HG02884 (cell line): ENCODE measurements at regions not wholly inside any gene's neighbourhood (a gene's known extent, or its start where the extent isn't known, plus 50 kb on each side); places are given as distances from the start of the nearest gene placed in this dataset.

ENCODE experiments used
- ATAC-seq: cut with Tn5 transposase; IDR thresholded peaks from one replicate; pipeline ENCODE4 v1.9.1; 2021; ENCODE audit warnings: mild to moderate bottlenecking, moderate library complexity; ENCODE audit not compliant: unreplicated experiment

DNA sequence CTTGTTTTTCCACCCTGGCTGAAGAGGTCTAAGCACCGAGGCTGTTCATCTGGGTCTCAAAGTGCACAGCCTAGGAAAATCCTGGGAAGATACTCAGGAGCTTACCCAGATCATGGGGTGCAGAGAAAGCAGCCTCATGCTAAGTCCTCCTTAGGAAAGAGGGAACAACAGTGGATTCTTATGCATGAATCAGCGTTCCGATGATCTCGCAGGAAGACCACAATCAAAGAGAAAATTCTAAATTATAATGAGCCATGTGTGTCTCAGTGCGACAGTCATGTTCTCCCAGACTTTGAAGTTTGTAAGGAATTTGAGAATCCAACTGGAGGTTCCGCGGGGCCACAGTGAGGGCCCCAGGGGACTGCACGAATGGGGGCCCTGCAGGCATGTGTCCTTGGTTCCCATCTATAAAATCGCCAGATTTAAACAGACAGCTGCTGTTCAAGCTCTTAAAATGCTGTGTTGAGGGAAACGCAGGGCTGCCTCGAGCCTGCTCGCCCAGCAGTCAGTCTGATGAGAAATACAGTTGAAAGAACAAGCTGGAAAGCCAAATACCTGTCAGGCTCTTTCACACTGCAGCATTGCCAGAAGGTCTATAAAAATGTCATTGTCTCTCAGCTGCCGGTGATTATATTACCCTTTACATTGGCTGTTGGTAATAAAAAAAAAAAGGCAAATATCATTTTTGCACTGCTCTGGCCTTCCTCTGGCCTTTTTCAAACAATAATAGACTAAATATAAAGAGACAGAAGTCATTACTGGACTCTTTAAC is 152.1 kb downstream of the PMP22 start:
- no peak for ATAC-seq

- ATAC-seq, result no peak
Observed at GRCh38 chr17:15109608-15110007, 155.5 kb downstream of the PMP22 start.

- ATAC-seq, result no peak
Observed at GRCh38 chr17:15108992-15109391, 156.1 kb downstream of the PMP22 start.

DNA sequence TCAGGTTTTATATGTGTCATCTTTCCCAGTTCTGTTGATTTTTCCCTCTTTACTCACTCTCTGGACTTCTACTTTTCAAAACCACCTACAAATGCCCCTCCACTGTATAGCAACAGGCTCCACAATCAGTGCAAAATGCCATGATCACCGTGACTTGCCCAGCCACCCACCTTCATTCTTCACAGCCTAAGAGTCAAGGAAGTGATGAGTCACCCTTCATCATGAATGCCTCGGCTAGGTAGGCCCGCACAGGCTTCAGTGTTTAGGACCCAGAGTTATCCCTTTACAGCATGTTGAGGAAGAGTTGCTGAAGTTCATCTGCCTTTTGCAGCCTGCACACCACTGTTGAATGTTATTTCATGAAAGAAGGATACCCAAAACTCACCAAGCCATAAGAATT is 158.6 kb downstream of the PMP22 start:
- no peak for ATAC-seq

DNA sequence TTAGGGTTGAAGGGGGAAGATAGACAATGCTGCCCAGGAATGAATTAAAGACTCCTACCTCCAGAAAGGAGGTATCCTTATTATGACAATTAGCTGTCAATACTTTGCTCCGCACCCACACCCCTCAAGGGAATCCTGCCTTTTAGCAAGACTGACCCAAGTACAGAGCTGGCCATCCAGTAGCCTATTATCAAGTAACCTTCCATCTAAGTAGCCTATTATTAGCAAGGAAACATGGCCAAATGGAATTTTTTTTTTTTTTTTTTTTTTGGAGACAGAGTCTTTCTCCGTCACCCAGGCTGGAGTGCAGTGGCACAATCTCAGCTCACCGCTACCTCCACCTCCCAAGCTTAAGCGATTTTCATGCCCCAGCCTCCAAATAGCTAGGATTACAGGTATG is 161.3 kb downstream of the PMP22 start:
- ATAC-seq, result no peak

- ATAC-seq, result no peak
Observed at GRCh38 chr17:15101175-15101574, 164.0 kb downstream of the PMP22 start.

- no peak for ATAC-seq
Observed at GRCh38 chr17:15096511-15096910, 168.6 kb downstream of the PMP22 start.

GRCh38 chr17:15095935-15096334 is 169.2 kb downstream of the PMP22 start:
- no peak for ATAC-seq

DNA sequence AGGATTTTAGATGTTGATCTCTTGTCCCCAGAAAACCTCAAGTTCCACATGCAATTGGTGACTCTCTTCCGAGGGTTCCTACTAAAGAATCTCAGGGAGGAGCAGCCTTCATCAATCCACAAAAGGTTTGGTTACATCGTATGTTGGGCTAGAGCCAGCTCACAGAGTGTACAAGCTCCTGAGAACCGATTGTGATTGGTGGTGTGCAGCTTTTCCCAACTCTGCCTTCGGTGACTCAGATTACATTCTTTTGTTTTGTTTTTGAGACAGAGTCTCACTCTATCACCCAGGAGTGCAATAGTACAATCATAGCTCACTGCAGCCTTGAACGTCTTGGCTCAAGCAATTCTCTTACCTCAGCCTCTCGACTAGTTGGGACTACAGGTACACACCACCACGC is 172.4 kb downstream of the PMP22 start:
- ATAC-seq, result no peak

DNA sequence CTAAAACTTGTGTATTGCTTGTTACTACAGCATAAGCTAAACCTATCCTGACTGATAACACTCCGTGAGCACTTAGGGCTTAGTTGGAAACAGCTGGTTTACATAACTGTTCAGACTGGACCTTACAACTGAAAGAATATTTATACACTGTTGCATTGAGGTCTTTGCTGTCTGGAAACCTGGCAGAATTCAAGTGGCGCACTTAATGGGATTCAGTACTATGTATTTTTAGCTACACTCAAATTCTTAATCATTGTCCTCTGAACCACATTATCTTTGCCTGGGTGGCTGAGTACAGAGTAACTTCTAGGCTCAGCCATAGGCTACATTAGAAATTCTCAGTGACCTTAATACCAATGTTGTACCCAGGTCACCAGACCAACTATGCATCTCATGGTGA is 172.9 kb downstream of the PMP22 start:
- ATAC-seq, result no peak

GRCh38 chr17:15091825-15092224 is 173.3 kb downstream of the PMP22 start:
- ATAC-seq, result no peak

GRCh38 chr17:15090533-15090932 is 174.6 kb downstream of the PMP22 start:
- no peak for ATAC-seq

DNA sequence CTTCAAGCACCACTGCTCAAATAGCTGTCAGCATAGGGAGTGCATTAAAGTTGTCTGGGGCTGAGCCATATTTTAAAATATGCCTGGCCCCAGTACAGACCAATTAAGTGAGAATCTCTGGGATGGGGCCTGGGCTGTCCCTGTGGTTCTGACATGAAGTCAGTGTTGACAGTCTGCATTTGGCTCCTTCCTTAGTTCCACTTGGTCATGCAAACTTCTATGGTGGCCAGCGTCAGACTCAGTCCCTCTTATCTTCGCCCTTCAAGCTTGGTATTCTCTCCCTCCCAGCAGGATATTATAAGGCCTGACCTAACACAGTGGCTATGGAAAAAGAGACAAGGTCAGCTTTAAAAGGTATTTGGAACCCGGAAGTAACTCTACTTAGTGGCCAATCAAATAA is 177.2 kb downstream of the PMP22 start:
- no peak for ATAC-seq

DNA sequence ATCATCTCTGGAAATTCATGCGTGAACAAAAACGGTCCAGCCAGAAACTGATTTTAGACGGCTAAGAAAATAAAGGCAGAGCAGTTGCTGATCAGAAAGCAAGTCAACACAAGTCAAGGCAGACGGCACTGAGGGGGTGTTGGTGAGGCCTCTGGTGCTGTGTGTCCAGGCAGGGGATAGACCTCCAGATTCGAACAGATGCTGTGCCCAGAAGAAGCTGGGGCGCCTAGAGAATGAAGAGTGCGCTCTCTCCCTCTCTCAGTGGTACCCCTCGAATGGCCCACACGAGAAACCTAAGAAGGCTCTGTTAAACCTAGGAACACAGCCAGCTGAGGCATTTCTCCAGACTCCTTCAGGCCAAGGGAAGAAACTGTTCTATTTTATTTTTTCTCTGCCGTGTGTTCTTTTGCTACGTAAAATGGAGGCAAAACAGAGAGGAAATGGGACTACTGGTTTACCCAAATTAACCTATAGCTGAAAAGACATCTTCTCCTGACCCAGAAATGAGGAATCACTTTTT is 178.3 kb downstream of the PMP22 start:
- ATAC-seq, result no peak

- no peak for ATAC-seq
Observed at GRCh38 chr17:15085890-15086677, 179.0 kb downstream of the PMP22 start.

- ATAC-seq, result no peak
Observed at GRCh38 chr17:15083225-15083624, 181.9 kb downstream of the PMP22 start.

- ATAC-seq, result no peak
Observed at GRCh38 chr17:15081008-15081407, 184.1 kb downstream of the PMP22 start.

GRCh38 chr17:15078570-15078969 is 186.6 kb downstream of the PMP22 start:
- ATAC-seq, result no peak

DNA sequence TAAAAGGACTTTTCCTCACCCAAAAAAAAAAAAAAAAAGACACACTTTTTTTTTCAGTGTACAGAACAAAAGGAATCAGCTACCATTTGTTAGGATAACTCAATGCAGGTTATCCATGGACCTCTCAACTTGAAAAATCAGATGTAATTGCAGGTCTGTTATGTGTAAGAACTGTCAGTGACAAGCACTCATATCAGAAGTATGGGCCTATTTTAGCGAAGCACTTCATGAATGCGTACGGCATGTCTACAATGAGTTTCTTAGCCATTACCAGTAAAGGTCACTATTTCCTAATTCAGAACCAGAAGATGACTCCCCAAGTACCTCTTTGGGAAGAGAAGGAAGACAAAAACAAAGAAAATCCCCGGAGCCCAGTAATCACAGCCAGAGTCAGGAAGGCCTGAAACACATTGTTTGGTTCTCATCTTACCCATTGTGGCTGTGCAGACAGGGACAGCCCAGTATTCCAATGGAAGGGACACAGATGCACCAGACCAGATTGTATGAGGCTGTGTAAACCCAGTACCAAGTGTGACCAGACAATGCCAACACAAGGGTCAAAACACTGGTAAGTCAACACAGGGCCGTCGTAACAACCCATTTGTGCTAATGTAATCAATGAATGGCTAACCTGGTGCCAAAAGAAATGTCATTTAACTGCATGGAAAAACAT is 188.0 kb downstream of the PMP22 start:
- no peak for ATAC-seq

- ATAC-seq, result no peak
Observed at GRCh38 chr17:15051933-15052332, 213.2 kb downstream of the PMP22 start.

GRCh38 chr17:15049795-15050160 is 215.3 kb downstream of the PMP22 start:
- no peak for ATAC-seq
